SU-DHL-6 (cell line): ENCODE measurements at regions not wholly inside any gene's neighbourhood (a gene's known extent, or its start where the extent isn't known, plus 50 kb on each side); places are given as distances from the start of the nearest gene placed in this dataset.

Source experiments
- H2AFZ ChIP-seq: fragments of 200-600 bp; sonication (generic); 2 replicates; pipeline ENCODE4 v1.6.1; 2014; ENCODE audit warnings: low read depth, mild to moderate bottlenecking, moderate library complexity, mixed read lengths, antibody characterized with exemption, low read length; ENCODE audit not compliant: severe bottlenecking
- H3F3A ChIP-seq: fragments of 200-600 bp; shearing (Covaris generic); 2 replicates; pipeline ENCODE4 v1.6.0; 2016; ENCODE audit warnings: antibody characterized with exemption, mild to moderate bottlenecking; ENCODE audit not compliant: insufficient read depth
- H3K27ac ChIP-seq: fragments of 200-600 bp; sonication (generic); 2 replicates; pipeline ENCODE4 v1.5.1; 2016; ENCODE audit warnings: low read depth, mild to moderate bottlenecking, low read length, moderate library complexity, mixed read lengths
- H3K27me3 ChIP-seq: fragments of 200-600 bp; sonication (generic), shearing (Covaris generic); 2 replicates; pipeline ENCODE4 v1.6.0; 2014; ENCODE audit warnings: mild to moderate bottlenecking, low read length
- H3K36me3 ChIP-seq: fragments of 200-600 bp; sonication (generic); 2 replicates; pipeline ENCODE4 v1.6.1; 2014; ENCODE audit warnings: mild to moderate bottlenecking, low read length, mixed read lengths
- H3K4me2 ChIP-seq: fragments of 300-600, 200-600 bp; shearing (Covaris generic), sonication (generic); 2 replicates; pipeline ENCODE4 v1.6.0; 2014; ENCODE audit warnings: low read length, low read depth, mild to moderate bottlenecking; ENCODE audit not compliant: poor library complexity, severe bottlenecking
- H3K4me3 ChIP-seq: fragments of 200-600 bp; sonication (generic); 2 replicates; pipeline ENCODE4 v1.5.1; 2014; ENCODE audit warnings: antibody characterized with exemption, low read length, mild to moderate bottlenecking, mixed read lengths; ENCODE audit not compliant: insufficient read depth, poor library complexity, severe bottlenecking
- H3K79me2 ChIP-seq: fragments of 200-600 bp; sonication (generic); 2 replicates; pipeline ENCODE4 v1.6.1; 2014; ENCODE audit warnings: mild to moderate bottlenecking, low read length, moderate library complexity; ENCODE audit not compliant: insufficient read depth
- H3K9ac ChIP-seq: fragments of 200-600 bp; sonication (generic); 2 replicates; pipeline ENCODE4 v1.7.0; 2014; ENCODE audit warnings: mild to moderate bottlenecking, low read length
- H3K9me2 ChIP-seq: fragments of 200-600 bp; sonication (generic); replicated peaks from 2 replicates; pipeline ENCODE4 v1.6.1; 2014; ENCODE audit warnings: low read length; ENCODE audit not compliant: insufficient read depth
- H3K9me3 ChIP-seq: fragments of 200-600 bp; sonication (generic); 2 replicates; pipeline ENCODE4 v1.6.1; 2014; ENCODE audit warnings: low read length, mixed read lengths; ENCODE audit not compliant: insufficient read depth
- H4K20me1 ChIP-seq: fragments of 200-600 bp; sonication (generic); 2 replicates; pipeline ENCODE4 v1.6.1; 2014; ENCODE audit warnings: low read depth, mild to moderate bottlenecking, antibody characterized with exemption, low read length, moderate library complexity, mixed read lengths
- CTCF ChIP-seq: fragments of 200-600 bp; sonication (generic); IDR thresholded peaks from one replicate; pipeline ENCODE4 v1.5.1; 2017; ENCODE audit warnings: antibody characterized with exemption, mild to moderate bottlenecking, low read length, moderate library complexity; ENCODE audit not compliant: insufficient read depth, poor library complexity, severe bottlenecking
- EZH2phosphoT487 ChIP-seq: fragments of 200-600 bp; sonication (generic), shearing (Covaris generic); conservative IDR thresholded peaks from 2 replicates; pipeline ENCODE4 v1.6.1; 2018; ENCODE audit warnings: mild to moderate bottlenecking, antibody characterized with exemption, low read length, moderate library complexity, mixed read lengths

- Histone ChIP-seq H3K4me3 (no peak overlapping the region), H3K27me3 (no peaks in the 10 kb centered on the region), H3K27ac (no peak overlapping the region), H4K20me1 (no peaks in the 10 kb centered on the region), H3K9me3 (no peaks in the 10 kb centered on the region), H3K36me3 (no peaks in the 10 kb centered on the region), H3K4me2 (no peak overlapping the region), H3K9me2 (no peaks in the 10 kb centered on the region), H3K9ac (no peak overlapping the region), H3F3A (no peaks in the 10 kb centered on the region), H3K79me2 (no peaks in the 10 kb centered on the region), H2AFZ (no peak overlapping the region)
- no peak for TF ChIP-seq CTCF
- TF ChIP-seq EZH2phosphoT487: no peak
Measured at GRCh38 chr11:95569207-95569606, 220.4 kb downstream of the FAM76B start.

GRCh38 chr11:95568281-95568680 is 221.3 kb downstream of the FAM76B start:
- no peak overlapping the region for H3K27ac ChIP-seq
- no peak overlapping the region for H3K4me2 ChIP-seq
- H3K9me3 ChIP-seq: no peaks in the 10 kb centered on the region
- no peaks in the 10 kb centered on the region for H3K27me3 ChIP-seq
- no peaks in the 10 kb centered on the region for H3F3A ChIP-seq
- H3K4me3 ChIP-seq: no peak overlapping the region
- TF ChIP-seq CTCF (no peak), EZH2phosphoT487 (no peak)
- no peak overlapping the region for H3K9ac ChIP-seq
- H3K9me2 ChIP-seq: no peaks in the 10 kb centered on the region
- no peaks in the 10 kb centered on the region for H4K20me1 ChIP-seq
- no peak overlapping the region for H2AFZ ChIP-seq
- no peaks in the 10 kb centered on the region for H3K79me2 ChIP-seq
- H3K36me3 ChIP-seq: no peaks in the 10 kb centered on the region

GRCh38 chr11:95567685-95568084 is 221.9 kb downstream of the FAM76B start:
- H2AFZ ChIP-seq: no peak overlapping the region
- H3K27me3 ChIP-seq: no peaks in the 10 kb centered on the region
- H4K20me1 ChIP-seq: no peaks in the 10 kb centered on the region
- no peaks in the 10 kb centered on the region for H3K79me2 ChIP-seq
- no peak overlapping the region for H3K27ac ChIP-seq
- H3K36me3 ChIP-seq: no peaks in the 10 kb centered on the region
- no peak overlapping the region for H3K9ac ChIP-seq
- H3K9me2 ChIP-seq: no peaks in the 10 kb centered on the region
- H3F3A ChIP-seq: no peaks in the 10 kb centered on the region
- no peaks in the 10 kb centered on the region for H3K9me3 ChIP-seq
- no peak for TF ChIP-seq EZH2phosphoT487
- no peak for TF ChIP-seq CTCF
- no peak overlapping the region for H3K4me3 ChIP-seq
- H3K4me2 ChIP-seq: no peak overlapping the region

GRCh38 chr11:95566211-95566610 is 223.4 kb downstream of the FAM76B start:
- TF ChIP-seq CTCF (no peak), EZH2phosphoT487 (no peak)
- no peak overlapping the region for H3K4me2 ChIP-seq

More at GRCh38 chr11:95566211-95566610, 223.4 kb downstream of the FAM76B start:
- no peaks in the 10 kb centered on the region for H3F3A ChIP-seq
- H4K20me1 ChIP-seq: no peaks in the 10 kb centered on the region
- H3K9ac ChIP-seq: no peak overlapping the region
- no peaks in the 10 kb centered on the region for H3K36me3 ChIP-seq
- H3K9me3 ChIP-seq: no peaks in the 10 kb centered on the region
- H2AFZ ChIP-seq: no peak overlapping the region
- no peaks in the 10 kb centered on the region for H3K27me3 ChIP-seq
- no peaks in the 10 kb centered on the region for H3K79me2 ChIP-seq
- H3K27ac ChIP-seq: no peak overlapping the region
- H3K4me3 ChIP-seq: no peak overlapping the region
- H3K9me2 ChIP-seq: no peaks in the 10 kb centered on the region
